SW 1271 (cell line): ENCODE measurements at regions not wholly inside any gene's neighbourhood (a gene's known extent, or its start where the extent isn't known, plus 50 kb on each side); places are given as distances from the start of the nearest gene placed in this dataset.
"Not testable (repeated sequence)": the region's sequence is repeated elsewhere in the genome, so short reads cannot be mapped to it uniquely, and the experiment has no call there.

Source experiments
- DNase-seq, 2 experiments: peaks; one replicate each; lab custom pipeline; 2025; lab: John Stamatoyannopoulos, UW

- no peak for DNase-seq
Observed at GRCh38 chr3:104133630-104134029, 1233.1 kb upstream of the ALCAM start.

- DNase-seq = no peak
Observed at GRCh38 chr3:104137116-104137515, 1229.6 kb upstream of the ALCAM start.

- DNase-seq = no peak
Observed at GRCh38 chr3:104145164-104145563, 1221.5 kb upstream of the ALCAM start.

GRCh38 chr3:104149154-104149553 is 1217.6 kb upstream of the ALCAM start:
- DNase-seq = no peak

GRCh38 chr3:104150724-104151123 is 1216.0 kb upstream of the ALCAM start:
- DNase-seq = no peak

GRCh38 chr3:104154896-104155295 is 1211.8 kb upstream of the ALCAM start:
- DNase-seq = no peak

GRCh38 chr3:104165866-104166265 is 1200.8 kb upstream of the ALCAM start:
- no peak for DNase-seq

- no peak for DNase-seq
Observed at GRCh38 chr3:104168386-104168785, 1198.3 kb upstream of the ALCAM start.

- no peak for DNase-seq
Observed at GRCh38 chr3:104175696-104176095, 1191.0 kb upstream of the ALCAM start.

GRCh38 chr3:104176706-104177105 is 1190.0 kb upstream of the ALCAM start:
- DNase-seq = no peak

GRCh38 chr3:104178680-104179079 is 1188.0 kb upstream of the ALCAM start:
- DNase-seq = no peak

GRCh38 chr3:104180906-104181305 is 1185.8 kb upstream of the ALCAM start:
- no peak for DNase-seq

- no peak for DNase-seq
Observed at GRCh38 chr3:104190681-104191080, 1176.0 kb upstream of the ALCAM start.

- DNase-seq = no peak
Observed at GRCh38 chr3:104198131-104198530, 1168.6 kb upstream of the ALCAM start.

GRCh38 chr3:104206925-104207324 is 1159.8 kb upstream of the ALCAM start:
- DNase-seq = no peak

- DNase-seq = no peak
Observed at GRCh38 chr3:104214277-104214676, 1152.4 kb upstream of the ALCAM start.

- no peak for DNase-seq
Observed at GRCh38 chr3:104214937-104215336, 1151.8 kb upstream of the ALCAM start.

- not testable (repeated sequence) for DNase-seq
Observed at GRCh38 chr3:104219046-104219445, 1147.7 kb upstream of the ALCAM start.

GRCh38 chr3:104234442-104235194 is 1132.1 kb upstream of the ALCAM start:
- DNase-seq = no peak

GRCh38 chr3:104244680-104245220 is 1122.0 kb upstream of the ALCAM start:
- DNase-seq = no peak

GRCh38 chr3:104245261-104245660 is 1121.4 kb upstream of the ALCAM start:
- DNase-seq = no peak

GRCh38 chr3:104245981-104246380 is 1120.7 kb upstream of the ALCAM start:
- DNase-seq = no peak

GRCh38 chr3:104257486-104257885 is 1109.2 kb upstream of the ALCAM start:
- DNase-seq = no peak

GRCh38 chr3:104263477-104263876 is 1103.2 kb upstream of the ALCAM start:
- no peak for DNase-seq
